NT2/D1 (cell line): ENCODE measurements at regions not wholly inside any gene's neighbourhood (a gene's known extent, or its start where the extent isn't known, plus 50 kb on each side); places are given as distances from the start of the nearest gene placed in this dataset.

Experiments
- YY1 ChIP-seq: IDR thresholded peaks from 2 replicates; pipeline ENCODE4 v1.6.1; 2011; ENCODE audit not compliant: insufficient read length, insufficient read depth
- ZNF274 ChIP-seq: IDR thresholded peaks from 2 replicates; pipeline ENCODE4 v1.6.1; 2011; ENCODE audit warnings: mild to moderate bottlenecking, low read depth, low read length

DNA sequence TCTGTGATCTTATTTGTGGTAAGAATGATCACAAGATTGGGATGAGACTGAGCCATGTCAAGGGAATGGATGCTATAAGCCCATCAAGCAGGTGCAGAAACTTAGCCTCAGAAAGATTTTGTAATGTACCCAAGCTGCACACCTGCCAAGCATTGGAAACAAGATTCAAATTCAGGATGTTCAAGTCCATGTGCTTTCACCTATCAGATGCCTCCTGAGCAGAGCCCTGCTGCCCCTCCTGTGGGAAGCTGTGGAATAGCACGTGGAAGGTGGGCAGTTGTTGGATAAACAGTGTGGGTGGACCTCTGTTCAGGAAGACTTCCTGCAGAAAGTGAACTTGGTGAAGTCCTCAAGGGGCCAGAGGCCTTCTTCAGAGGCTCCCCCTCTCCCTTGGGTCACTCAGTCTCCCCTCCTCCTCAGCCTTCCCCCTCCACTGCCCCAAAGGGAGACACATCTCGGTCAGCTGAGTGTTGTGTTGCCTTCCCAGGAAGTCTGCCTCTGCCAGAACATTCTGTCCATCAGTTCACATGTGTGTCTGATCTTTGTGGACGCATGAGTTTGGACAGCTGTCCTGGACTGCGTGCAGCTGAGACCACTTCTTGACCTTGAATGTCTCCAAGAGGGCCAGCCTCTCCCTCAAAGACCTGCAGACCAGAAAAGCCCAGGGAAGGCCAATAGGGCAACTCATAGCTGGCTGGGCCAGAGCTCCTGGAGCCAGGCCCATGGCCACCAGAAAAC, 186.1 kb downstream of the INHBB start:
- no peak for TF ChIP-seq ZNF274
- no peak for TF ChIP-seq YY1
